ENCODE measurements at regions not wholly inside any gene's neighbourhood (a gene's known extent, or its start where the extent isn't known, plus 50 kb on each side); places are given as distances from the start of the nearest gene placed in this dataset.

- TF ChIP-seq ZNF70 (CRISPR knock-in tag; IDR thresholded peaks at IDR 0.05), result no peak
- TF ChIP-seq ARNTL (CRISPR knock-in tag; IDR thresholded peaks at IDR 0.05; ENCODE audit: borderline replicate concordance, low read depth), result no peak
- no peak for TF ChIP-seq OSR1 (CRISPR knock-in tag; IDR thresholded peaks at IDR 0.05)
- TF ChIP-seq ESRRG (CRISPR knock-in tag; IDR thresholded peaks at IDR 0.05), result no peak
- no peak for TF ChIP-seq CSDC2 (CRISPR knock-in tag; IDR thresholded peaks at IDR 0.05)
- TF ChIP-seq GLIS3 (CRISPR knock-in tag; IDR thresholded peaks at IDR 0.05), result no peak
- TF ChIP-seq BACH2 (CRISPR knock-in tag; IDR thresholded peaks at IDR 0.05; ENCODE audit: borderline replicate concordance), result no peak
- no peak for TF ChIP-seq RARB (CRISPR knock-in tag; IDR thresholded peaks at IDR 0.05)
Measured at GRCh38 chr1:30034105-30034626, 689.2 kb downstream of the MATN1 start (continued).

- no peak for TF ChIP-seq PPARA (CRISPR knock-in tag; IDR thresholded peaks at IDR 0.05; ENCODE audit: borderline replicate concordance)
- no peak for TF ChIP-seq CSDC2 (CRISPR knock-in tag; IDR thresholded peaks at IDR 0.05)
- TF ChIP-seq, protein P1, sequence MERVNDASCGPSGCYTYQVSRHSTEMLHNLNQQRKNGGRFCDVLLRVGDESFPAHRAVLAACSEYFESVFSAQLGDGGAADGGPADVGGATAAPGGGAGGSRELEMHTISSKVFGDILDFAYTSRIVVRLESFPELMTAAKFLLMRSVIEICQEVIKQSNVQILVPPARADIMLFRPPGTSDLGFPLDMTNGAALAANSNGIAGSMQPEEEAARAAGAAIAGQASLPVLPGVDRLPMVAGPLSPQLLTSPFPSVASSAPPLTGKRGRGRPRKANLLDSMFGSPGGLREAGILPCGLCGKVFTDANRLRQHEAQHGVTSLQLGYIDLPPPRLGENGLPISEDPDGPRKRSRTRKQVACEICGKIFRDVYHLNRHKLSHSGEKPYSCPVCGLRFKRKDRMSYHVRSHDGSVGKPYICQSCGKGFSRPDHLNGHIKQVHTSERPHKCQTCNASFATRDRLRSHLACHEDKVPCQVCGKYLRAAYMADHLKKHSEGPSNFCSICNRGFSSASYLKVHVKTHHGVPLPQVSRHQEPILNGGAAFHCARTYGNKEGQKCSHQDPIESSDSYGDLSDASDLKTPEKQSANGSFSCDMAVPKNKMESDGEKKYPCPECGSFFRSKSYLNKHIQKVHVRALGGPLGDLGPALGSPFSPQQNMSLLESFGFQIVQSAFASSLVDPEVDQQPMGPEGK (CRISPR knock-in tag; IDR thresholded peaks at IDR 0.05; ENCODE audit: borderline replicate concordance), result no peak
- no peak for TF ChIP-seq TCF4 (CRISPR knock-in tag; IDR thresholded peaks at IDR 0.05; ENCODE audit: borderline replicate concordance)
- no peak for TF ChIP-seq GLIS3 (CRISPR knock-in tag; IDR thresholded peaks at IDR 0.05)
- TF ChIP-seq OSR1 (CRISPR knock-in tag; IDR thresholded peaks at IDR 0.05), result no peak
- no peak for ATAC-seq
Measured at GRCh38 chr1:30033256-30034104, 689.9 kb downstream of the MATN1 start.

- ATAC-seq, result no peak
Measured at GRCh38 chr1:30032302-30032701, 691.1 kb downstream of the MATN1 start.

GRCh38 chr1:30029677-30030076, 693.7 kb downstream of the MATN1 start:
- TF ChIP-seq SNAI2 (CRISPR knock-in tag; IDR thresholded peaks at IDR 0.05) (no peak), TCF4 (CRISPR knock-in tag; IDR thresholded peaks at IDR 0.05; ENCODE audit: borderline replicate concordance) (no peak), ISL1 (CRISPR knock-in tag; IDR thresholded peaks at IDR 0.05) (no peak), ZNF8 (CRISPR knock-in tag; IDR thresholded peaks at IDR 0.05) (no peak), ZNF70 (CRISPR knock-in tag; IDR thresholded peaks at IDR 0.05) (no peak), CSDC2 (CRISPR knock-in tag; IDR thresholded peaks at IDR 0.05) (no peak), PPARA (CRISPR knock-in tag; IDR thresholded peaks at IDR 0.05; ENCODE audit: borderline replicate concordance) (no peak), ZFP30 (CRISPR knock-in tag; IDR thresholded peaks at IDR 0.05) (no peak), ESRRG (CRISPR knock-in tag; IDR thresholded peaks at IDR 0.05) (no peak), GLIS3 (CRISPR knock-in tag; IDR thresholded peaks at IDR 0.05) (no peak)
- TF ChIP-seq, protein P2, sequence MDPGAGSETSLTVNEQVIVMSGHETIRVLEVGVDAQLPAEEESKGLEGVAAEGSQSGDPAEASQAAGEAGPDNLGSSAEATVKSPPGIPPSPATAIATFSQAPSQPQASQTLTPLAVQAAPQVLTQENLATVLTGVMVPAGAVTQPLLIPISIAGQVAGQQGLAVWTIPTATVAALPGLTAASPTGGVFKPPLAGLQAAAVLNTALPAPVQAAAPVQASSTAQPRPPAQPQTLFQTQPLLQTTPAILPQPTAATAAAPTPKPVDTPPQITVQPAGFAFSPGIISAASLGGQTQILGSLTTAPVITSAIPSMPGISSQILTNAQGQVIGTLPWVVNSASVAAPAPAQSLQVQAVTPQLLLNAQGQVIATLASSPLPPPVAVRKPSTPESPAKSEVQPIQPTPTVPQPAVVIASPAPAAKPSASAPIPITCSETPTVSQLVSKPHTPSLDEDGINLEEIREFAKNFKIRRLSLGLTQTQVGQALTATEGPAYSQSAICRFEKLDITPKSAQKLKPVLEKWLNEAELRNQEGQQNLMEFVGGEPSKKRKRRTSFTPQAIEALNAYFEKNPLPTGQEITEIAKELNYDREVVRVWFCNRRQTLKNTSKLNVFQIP (CRISPR knock-in tag; IDR thresholded peaks at IDR 0.05; ENCODE audit: borderline replicate concordance, low read depth), result no peak
- no peak for ATAC-seq

More at GRCh38 chr1:30032302-30032701, 691.1 kb downstream of the MATN1 start:
- TF ChIP-seq ZFP30 (CRISPR knock-in tag; IDR thresholded peaks at IDR 0.05), result no peak
- TF ChIP-seq ZC3H10 (CRISPR knock-in tag; IDR thresholded peaks at IDR 0.05), result no peak
- TF ChIP-seq PPARA (CRISPR knock-in tag; IDR thresholded peaks at IDR 0.05; ENCODE audit: borderline replicate concordance), result no peak
- TF ChIP-seq ARNTL (CRISPR knock-in tag; IDR thresholded peaks at IDR 0.05; ENCODE audit: borderline replicate concordance, low read depth), result no peak
- TF ChIP-seq SNAI2 (CRISPR knock-in tag; IDR thresholded peaks at IDR 0.05), result no peak
- no peak for TF ChIP-seq ZFP3 (CRISPR knock-in tag; IDR thresholded peaks at IDR 0.05)
- TF ChIP-seq ZNF8 (CRISPR knock-in tag; IDR thresholded peaks at IDR 0.05), result no peak
- TF ChIP-seq ISL1 (CRISPR knock-in tag; IDR thresholded peaks at IDR 0.05), result no peak
- TF ChIP-seq, protein P3, sequence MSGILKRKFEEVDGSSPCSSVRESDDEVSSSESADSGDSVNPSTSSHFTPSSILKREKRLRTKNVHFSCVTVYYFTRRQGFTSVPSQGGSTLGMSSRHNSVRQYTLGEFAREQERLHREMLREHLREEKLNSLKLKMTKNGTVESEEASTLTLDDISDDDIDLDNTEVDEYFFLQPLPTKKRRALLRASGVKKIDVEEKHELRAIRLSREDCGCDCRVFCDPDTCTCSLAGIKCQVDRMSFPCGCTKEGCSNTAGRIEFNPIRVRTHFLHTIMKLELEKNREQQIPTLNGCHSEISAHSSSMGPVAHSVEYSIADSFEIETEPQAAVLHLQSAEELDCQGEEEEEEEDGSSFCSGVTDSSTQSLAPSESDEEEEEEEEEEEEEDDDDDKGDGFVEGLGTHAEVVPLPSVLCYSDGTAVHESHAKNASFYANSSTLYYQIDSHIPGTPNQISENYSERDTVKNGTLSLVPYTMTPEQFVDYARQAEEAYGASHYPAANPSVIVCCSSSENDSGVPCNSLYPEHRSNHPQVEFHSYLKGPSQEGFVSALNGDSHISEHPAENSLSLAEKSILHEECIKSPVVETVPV (CRISPR knock-in tag; IDR thresholded peaks at IDR 0.05), result no peak
- no peak for TF ChIP-seq ZNF70 (CRISPR knock-in tag; IDR thresholded peaks at IDR 0.05)
- TF ChIP-seq ESRRG (CRISPR knock-in tag; IDR thresholded peaks at IDR 0.05), result no peak
- TF ChIP-seq, protein P1 (CRISPR knock-in tag; IDR thresholded peaks at IDR 0.05; ENCODE audit: borderline replicate concordance), result no peak
- no peak for TF ChIP-seq TCF4 (CRISPR knock-in tag; IDR thresholded peaks at IDR 0.05; ENCODE audit: borderline replicate concordance)
- TF ChIP-seq, protein P4, sequence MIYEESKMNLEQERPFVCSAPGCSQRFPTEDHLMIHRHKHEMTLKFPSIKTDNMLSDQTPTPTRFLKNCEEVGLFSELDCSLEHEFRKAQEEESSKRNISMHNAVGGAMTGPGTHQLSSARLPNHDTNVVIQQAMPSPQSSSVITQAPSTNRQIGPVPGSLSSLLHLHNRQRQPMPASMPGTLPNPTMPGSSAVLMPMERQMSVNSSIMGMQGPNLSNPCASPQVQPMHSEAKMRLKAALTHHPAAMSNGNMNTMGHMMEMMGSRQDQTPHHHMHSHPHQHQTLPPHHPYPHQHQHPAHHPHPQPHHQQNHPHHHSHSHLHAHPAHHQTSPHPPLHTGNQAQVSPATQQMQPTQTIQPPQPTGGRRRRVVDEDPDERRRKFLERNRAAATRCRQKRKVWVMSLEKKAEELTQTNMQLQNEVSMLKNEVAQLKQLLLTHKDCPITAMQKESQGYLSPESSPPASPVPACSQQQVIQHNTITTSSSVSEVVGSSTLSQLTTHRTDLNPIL (CRISPR knock-in tag; IDR thresholded peaks at IDR 0.05; ENCODE audit: low read depth), result no peak
- no peak for TF ChIP-seq ZNF565 (CRISPR knock-in tag; conservative IDR thresholded peaks at IDR 0.05; ENCODE audit: low read depth)
